GM10248 (cell line): ENCODE measurements at regions not wholly inside any gene's neighbourhood (a gene's known extent, or its start where the extent isn't known, plus 50 kb on each side); places are given as distances from the start of the nearest gene placed in this dataset.

Experiments
- CTCF ChIA-PET: fragments of 300-600 bp; sonication (Branson Sonifier 250); formaldehyde crosslinking; extraction: SDS; loops from one replicate; lab custom pipeline; 2021; ENCODE audit warnings: antibody characterized with exemption; lab: Yijun Ruan, JAX
- POLR2A ChIA-PET: fragments of 350-650 bp; sonication (Branson Sonifier 250); formaldehyde crosslinking; extraction: SDS; loops from one replicate; lab custom pipeline; 2020; ENCODE audit warnings: antibody characterized with exemption; lab: Yijun Ruan, JAX
- DNase-seq: peaks from one replicate; pipeline ENCODE4 v3.0.0; 2012; ENCODE audit errors: extremely low spot score
- TF ChIP-seq, protein P1 (sequence below): IDR thresholded peaks from 2 replicates; pipeline ENCODE4 v1.5.1; 2012; ENCODE audit warnings: mild to moderate bottlenecking, low read depth; ENCODE audit errors: extremely low read depth, missing control alignments, control extremely low read depth

GRCh38 chr6:160940197-160940596, 51.4 kb upstream of the MAP3K4 start:
- TF ChIP-seq, protein P1, sequence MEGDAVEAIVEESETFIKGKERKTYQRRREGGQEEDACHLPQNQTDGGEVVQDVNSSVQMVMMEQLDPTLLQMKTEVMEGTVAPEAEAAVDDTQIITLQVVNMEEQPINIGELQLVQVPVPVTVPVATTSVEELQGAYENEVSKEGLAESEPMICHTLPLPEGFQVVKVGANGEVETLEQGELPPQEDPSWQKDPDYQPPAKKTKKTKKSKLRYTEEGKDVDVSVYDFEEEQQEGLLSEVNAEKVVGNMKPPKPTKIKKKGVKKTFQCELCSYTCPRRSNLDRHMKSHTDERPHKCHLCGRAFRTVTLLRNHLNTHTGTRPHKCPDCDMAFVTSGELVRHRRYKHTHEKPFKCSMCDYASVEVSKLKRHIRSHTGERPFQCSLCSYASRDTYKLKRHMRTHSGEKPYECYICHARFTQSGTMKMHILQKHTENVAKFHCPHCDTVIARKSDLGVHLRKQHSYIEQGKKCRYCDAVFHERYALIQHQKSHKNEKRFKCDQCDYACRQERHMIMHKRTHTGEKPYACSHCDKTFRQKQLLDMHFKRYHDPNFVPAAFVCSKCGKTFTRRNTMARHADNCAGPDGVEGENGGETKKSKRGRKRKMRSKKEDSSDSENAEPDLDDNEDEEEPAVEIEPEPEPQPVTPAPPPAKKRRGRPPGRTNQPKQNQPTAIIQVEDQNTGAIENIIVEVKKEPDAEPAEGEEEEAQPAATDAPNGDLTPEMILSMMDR, result no peak
- DNase-seq, result no peak
- ChIA-PET POLR2A (no interaction called here), CTCF (interaction anchor here (1.0 to 2.8 kb wide), 6 partner anchors 8 to 431 kb away, joined by 3 to 16 read pairs (median 4); no protein-coding TSS in a partner anchor)
